ENCODE measurements at regions not wholly inside any gene's neighbourhood (a gene's known extent, or its start where the extent isn't known, plus 50 kb on each side); places are given as distances from the start of the nearest gene placed in this dataset.
"Not testable (repeated sequence)": the region's sequence is repeated elsewhere in the genome, so short reads cannot be mapped to it uniquely, and the experiment has no call there.

- DNase-seq, result no peak
These were observed 1399.0 kb upstream of the ZEB2 start for GRCh38 chr2:145918951-145919350.

- DNase-seq, result no peak
These were observed 1396.9 kb upstream of the ZEB2 start for GRCh38 chr2:145916799-145917198.

- no peak for DNase-seq
These were observed 1394.8 kb upstream of the ZEB2 start for GRCh38 chr2:145914716-145915115.

- no peak for DNase-seq
These were observed 1390.5 kb upstream of the ZEB2 start for GRCh38 chr2:145910416-145910815.

- no peak for DNase-seq
These were observed 1389.8 kb upstream of the ZEB2 start for GRCh38 chr2:145909766-145910165.

GRCh38 chr2:145909175-145909755 is 1389.3 kb upstream of the ZEB2 start:
- DNase-seq, result no peak

GRCh38 chr2:145906354-145906753 is 1386.4 kb upstream of the ZEB2 start:
- no peak for DNase-seq

GRCh38 chr2:145905371-145905770 is 1385.5 kb upstream of the ZEB2 start:
- no peak for DNase-seq

GRCh38 chr2:145897151-145897550 is 1377.2 kb upstream of the ZEB2 start:
- no peak for DNase-seq

GRCh38 chr2:145887915-145888314 is 1368.0 kb upstream of the ZEB2 start:
- no peak for DNase-seq

GRCh38 chr2:145880997-145881396 is 1361.1 kb upstream of the ZEB2 start:
- not testable (repeated sequence) for DNase-seq

- no peak for DNase-seq
These were observed 1355.1 kb upstream of the ZEB2 start for GRCh38 chr2:145875016-145875415.

- DNase-seq, result no peak
These were observed 1354.5 kb upstream of the ZEB2 start for GRCh38 chr2:145874466-145874865.

GRCh38 chr2:145864501-145864900 is 1344.6 kb upstream of the ZEB2 start:
- no peak for DNase-seq

GRCh38 chr2:145861940-145862339 is 1342.0 kb upstream of the ZEB2 start:
- no peak for DNase-seq

GRCh38 chr2:145860083-145860482 is 1340.2 kb upstream of the ZEB2 start:
- no peak for DNase-seq

- no peak for DNase-seq
These were observed 1335.2 kb upstream of the ZEB2 start for GRCh38 chr2:145855142-145855541.

GRCh38 chr2:145854039-145854755 is 1334.3 kb upstream of the ZEB2 start:
- no peak for DNase-seq

- DNase-seq, result no peak
These were observed 1331.8 kb upstream of the ZEB2 start for GRCh38 chr2:145851730-145852129.

GRCh38 chr2:145849466-145849865 is 1329.5 kb upstream of the ZEB2 start:
- DNase-seq, result no peak

GRCh38 chr2:145846982-145847381 is 1327.1 kb upstream of the ZEB2 start:
- DNase-seq, result no peak

GRCh38 chr2:145845923-145846322 is 1326.0 kb upstream of the ZEB2 start:
- no peak for DNase-seq

GRCh38 chr2:145845207-145845894 is 1325.4 kb upstream of the ZEB2 start:
- no peak for DNase-seq

GRCh38 chr2:145841973-145842372 is 1322.1 kb upstream of the ZEB2 start:
- DNase-seq, result no peak

Measured in midbrain (tissue), 1 donor.